HepG2 (cell line): ENCODE measurements at regions not wholly inside any gene's neighbourhood (a gene's known extent, or its start where the extent isn't known, plus 50 kb on each side); places are given as distances from the start of the nearest gene placed in this dataset.
A peak's percentile ranks its signal among the peaks of the same experiment; 100 is the strongest.

ENCODE experiments used
- CBFB ChIP-seq: sonication (generic); formaldehyde crosslinking; IDR thresholded peaks from 2 replicates; pipeline ENCODE4 v1.4.0; 2020; ENCODE audit warnings: missing genetic modification reagents
- E2F5 ChIP-seq: sonication (generic); formaldehyde crosslinking; conservative IDR thresholded peaks from 2 replicates; pipeline ENCODE4 v1.4.0; 2020; ENCODE audit warnings: missing genetic modification reagents
- GTF3A ChIP-seq: sonication (generic); formaldehyde crosslinking; conservative IDR thresholded peaks from 2 replicates; pipeline ENCODE4 v1.4.0; 2020; ENCODE audit warnings: mild to moderate bottlenecking, missing genetic modification reagents
- HOXA3 ChIP-seq: sonication (generic); formaldehyde crosslinking; IDR thresholded peaks from 2 replicates; pipeline ENCODE4 v1.5.0; 2020; ENCODE audit warnings: missing genetic modification reagents
- MBD4 ChIP-seq: IDR thresholded peaks from 2 replicates; pipeline ENCODE4 v1.6.1; 2012; ENCODE audit warnings: low read length, inconsistent platforms, borderline replicate concordance
- MYNN ChIP-seq: sonication (generic); formaldehyde crosslinking; IDR thresholded peaks from 2 replicates; pipeline ENCODE4 v1.4.0; 2020; ENCODE audit warnings: mild to moderate bottlenecking, low read depth, missing genetic modification reagents
- PATZ1 ChIP-seq: sonication (generic); formaldehyde crosslinking; IDR thresholded peaks from 2 replicates; pipeline ENCODE4 v1.4.0; 2020; ENCODE audit warnings: missing genetic modification reagents
- ZNF800 ChIP-seq: sonication (generic); formaldehyde crosslinking; IDR thresholded peaks from 2 replicates; pipeline ENCODE4 v1.4.0; 2020; ENCODE audit warnings: missing genetic modification reagents
- TF ChIP-seq, protein P1 (sequence below): sonication (generic); formaldehyde crosslinking; IDR thresholded peaks from 2 replicates; pipeline ENCODE4 v1.9.0; 2021; ENCODE audit warnings: missing genetic modification reagents, mild to moderate bottlenecking, borderline replicate concordance
- TF ChIP-seq, protein P2 (sequence below): IDR thresholded peaks from 2 replicates; pipeline ENCODE4 v1.6.1; 2012; ENCODE audit warnings: low read depth, low read length, improper control_type of control experiment
- TF ChIP-seq, protein P3 (sequence below): sonication (generic); formaldehyde crosslinking; IDR thresholded peaks from 2 replicates; pipeline ENCODE4 v1.5.1; 2020; ENCODE audit warnings: mild to moderate bottlenecking, missing genetic modification reagents

- TF ChIP-seq MBD4 (no peak), GTF3A (CRISPR knock-in tag) (no peak), E2F5 (CRISPR knock-in tag) (no peak), MYNN (CRISPR knock-in tag) (no peak), CBFB (peak; percentile 23; the same call in 1 of the 2 replicates), PATZ1 (no peak), ZNF800 (CRISPR knock-in tag) (no peak), HOXA3 (no peak)
- TF ChIP-seq, protein P1, sequence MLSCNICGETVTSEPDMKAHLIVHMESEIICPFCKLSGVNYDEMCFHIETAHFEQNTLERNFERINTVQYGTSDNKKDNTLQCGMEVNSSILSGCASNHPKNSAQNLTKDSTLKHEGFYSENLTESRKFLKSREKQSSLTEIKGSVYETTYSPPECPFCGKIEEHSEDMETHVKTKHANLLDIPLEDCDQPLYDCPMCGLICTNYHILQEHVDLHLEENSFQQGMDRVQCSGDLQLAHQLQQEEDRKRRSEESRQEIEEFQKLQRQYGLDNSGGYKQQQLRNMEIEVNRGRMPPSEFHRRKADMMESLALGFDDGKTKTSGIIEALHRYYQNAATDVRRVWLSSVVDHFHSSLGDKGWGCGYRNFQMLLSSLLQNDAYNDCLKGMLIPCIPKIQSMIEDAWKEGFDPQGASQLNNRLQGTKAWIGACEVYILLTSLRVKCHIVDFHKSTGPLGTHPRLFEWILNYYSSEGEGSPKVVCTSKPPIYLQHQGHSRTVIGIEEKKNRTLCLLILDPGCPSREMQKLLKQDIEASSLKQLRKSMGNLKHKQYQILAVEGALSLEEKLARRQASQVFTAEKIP: no peak
- TF ChIP-seq, protein P2, sequence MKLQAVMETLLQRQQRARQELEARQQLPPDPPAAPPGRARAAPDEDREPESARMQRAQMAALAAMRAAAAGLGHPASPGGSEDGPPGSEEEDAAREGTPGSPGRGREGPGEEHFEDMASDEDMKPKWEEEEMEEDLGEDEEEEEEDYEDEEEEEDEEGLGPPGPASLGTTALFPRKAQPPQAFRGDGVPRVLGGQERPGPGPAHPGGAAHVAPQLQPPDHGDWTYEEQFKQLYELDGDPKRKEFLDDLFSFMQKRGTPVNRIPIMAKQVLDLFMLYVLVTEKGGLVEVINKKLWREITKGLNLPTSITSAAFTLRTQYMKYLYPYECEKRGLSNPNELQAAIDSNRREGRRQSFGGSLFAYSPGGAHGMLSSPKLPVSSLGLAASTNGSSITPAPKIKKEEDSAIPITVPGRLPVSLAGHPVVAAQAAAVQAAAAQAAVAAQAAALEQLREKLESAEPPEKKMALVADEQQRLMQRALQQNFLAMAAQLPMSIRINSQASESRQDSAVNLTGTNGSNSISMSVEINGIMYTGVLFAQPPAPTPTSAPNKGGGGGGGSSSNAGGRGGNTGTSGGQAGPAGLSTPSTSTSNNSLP: no peak
- TF ChIP-seq, protein P3, sequence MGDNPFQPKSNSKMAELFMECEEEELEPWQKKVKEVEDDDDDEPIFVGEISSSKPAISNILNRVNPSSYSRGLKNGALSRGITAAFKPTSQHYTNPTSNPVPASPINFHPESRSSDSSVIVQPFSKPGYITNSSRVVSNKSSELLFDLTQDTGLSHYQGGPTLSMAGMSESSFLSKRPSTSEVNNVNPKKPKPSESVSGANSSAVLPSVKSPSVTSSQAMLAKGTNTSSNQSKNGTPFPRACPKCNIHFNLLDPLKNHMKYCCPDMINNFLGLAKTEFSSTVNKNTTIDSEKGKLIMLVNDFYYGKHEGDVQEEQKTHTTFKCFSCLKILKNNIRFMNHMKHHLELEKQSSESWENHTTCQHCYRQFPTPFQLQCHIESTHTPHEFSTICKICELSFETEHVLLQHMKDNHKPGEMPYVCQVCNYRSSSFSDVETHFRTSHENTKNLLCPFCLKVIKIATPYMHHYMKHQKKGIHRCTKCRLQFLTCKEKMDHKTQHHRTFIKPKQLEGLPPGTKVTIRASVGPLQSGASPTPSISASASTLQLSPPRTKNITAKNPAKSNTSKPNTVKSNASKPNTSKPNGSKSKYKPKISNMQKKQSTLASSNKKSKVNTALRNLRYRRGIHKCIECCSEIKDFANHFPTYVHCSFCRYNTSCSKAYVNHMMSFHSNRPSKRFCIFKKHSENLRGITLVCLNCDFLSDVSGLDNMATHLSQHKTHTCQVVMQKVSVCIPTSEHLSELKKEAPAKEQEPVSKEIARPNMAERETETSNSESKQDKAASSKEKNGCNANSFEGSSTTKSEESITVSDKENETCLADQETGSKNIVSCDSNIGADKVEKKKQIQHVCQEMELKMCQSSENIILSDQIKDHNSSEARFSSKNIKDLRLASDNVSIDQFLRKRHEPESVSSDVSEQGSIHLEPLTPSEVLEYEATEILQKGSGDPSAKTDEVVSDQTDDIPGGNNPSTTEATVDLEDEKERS (CRISPR knock-in tag): no peak
Measured at GRCh38 chr20:50344232-50345071, 153.8 kb downstream of the CEBPB start (continued).
